Osteoblast (primary cell): ENCODE measurements at regions not wholly inside any gene's neighbourhood (a gene's known extent, or its start where the extent isn't known, plus 50 kb on each side); places are given as distances from the start of the nearest gene placed in this dataset.

Source experiments
- DNase-seq: peaks from one replicate; pipeline ENCODE4 v3.0.0; 2011; ENCODE audit warnings: low spot score, mixed read lengths; ENCODE audit not compliant: insufficient read length; ENCODE audit errors: missing footprints
- H2AFZ ChIP-seq: 2 replicates; pipeline ENCODE4 v1.6.0; 2011; ENCODE audit warnings: mild to moderate bottlenecking, low read length
- H3K27ac ChIP-seq: 2 replicates; pipeline ENCODE4 v1.5.1; 2011; ENCODE audit warnings: mild to moderate bottlenecking, low read depth, low read length, moderate library complexity
- H3K27me3 ChIP-seq: 2 replicates; pipeline ENCODE4 v1.6.0; 2012; ENCODE audit warnings: mild to moderate bottlenecking, control low read depth, inconsistent platforms, low read length, moderate library complexity; ENCODE audit not compliant: insufficient read depth
- H3K36me3 ChIP-seq: 2 replicates; pipeline ENCODE4 v1.5.1; 2011; ENCODE audit warnings: mild to moderate bottlenecking, low read length, control low read depth, moderate library complexity; ENCODE audit not compliant: insufficient read depth
- H3K4me1 ChIP-seq: 2 replicates; pipeline ENCODE4 v1.5.1; 2011; ENCODE audit warnings: mild to moderate bottlenecking, low read length, control low read depth, moderate library complexity; ENCODE audit not compliant: insufficient read depth
- H3K4me2 ChIP-seq: 2 replicates; pipeline ENCODE4 v1.6.0; 2011; ENCODE audit warnings: mild to moderate bottlenecking, low read length; ENCODE audit not compliant: insufficient read depth
- H3K4me3 ChIP-seq: fragments of 200-600 bp; sonication (generic); 3 replicates; pipeline ENCODE4 v1.5.1; 2012; ENCODE audit warnings: mild to moderate bottlenecking, low read length, inconsistent platforms; ENCODE audit not compliant: insufficient read depth
- H3K79me2 ChIP-seq: 2 replicates; pipeline ENCODE4 v1.6.0; 2012; ENCODE audit warnings: mild to moderate bottlenecking, low read length, control low read depth, inconsistent platforms; ENCODE audit not compliant: insufficient read depth
- H3K9me3 ChIP-seq: 2 replicates; pipeline ENCODE4 v1.5.1; 2011; ENCODE audit warnings: low read depth, low read length, control low read depth
- H4K20me1 ChIP-seq: 2 replicates; pipeline ENCODE4 v1.6.0; 2012; ENCODE audit warnings: mild to moderate bottlenecking, low read length, control low read depth; ENCODE audit not compliant: insufficient read depth
- TF ChIP-seq, protein P1 (sequence below): IDR thresholded peaks from 2 replicates; pipeline ENCODE4 v1.5.1; 2011; ENCODE audit warnings: mild to moderate bottlenecking, low read depth, low read length, moderate library complexity; ENCODE audit errors: extremely low read depth

DNA sequence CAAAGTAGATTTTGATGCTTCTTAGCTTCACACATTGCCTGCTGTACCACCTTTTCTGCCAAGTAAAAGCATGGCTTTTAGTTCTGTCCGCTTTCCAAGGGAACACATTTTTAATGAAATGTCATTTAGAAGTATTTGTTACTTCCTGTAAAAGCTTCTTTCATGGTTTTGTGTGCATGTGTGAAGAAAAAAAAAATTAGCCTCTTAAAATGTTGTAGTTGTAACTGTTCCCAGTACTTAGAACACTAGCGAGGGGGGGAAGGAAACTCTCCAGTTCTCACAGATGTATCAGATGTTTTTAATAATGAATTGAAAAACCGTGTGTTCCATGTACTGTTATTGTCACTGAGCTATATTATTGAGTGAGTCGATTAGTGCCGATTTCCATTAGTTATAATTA, 568.3 kb upstream of the ADGRL2 start:
- Histone ChIP-seq H3K4me3 (no peak overlapping the region), H3K79me2 (no peaks in the 10 kb centered on the region), H3K27ac (no peak overlapping the region), H3K4me2 (no peak overlapping the region), H2AFZ (no peak overlapping the region), H3K27me3 (no peaks in the 10 kb centered on the region), H4K20me1 (no peaks in the 10 kb centered on the region), H3K36me3 (no peaks in the 10 kb centered on the region), H3K9me3 (no peaks in the 10 kb centered on the region), H3K4me1 (no peaks in the 10 kb centered on the region)
- TF ChIP-seq, protein P1, sequence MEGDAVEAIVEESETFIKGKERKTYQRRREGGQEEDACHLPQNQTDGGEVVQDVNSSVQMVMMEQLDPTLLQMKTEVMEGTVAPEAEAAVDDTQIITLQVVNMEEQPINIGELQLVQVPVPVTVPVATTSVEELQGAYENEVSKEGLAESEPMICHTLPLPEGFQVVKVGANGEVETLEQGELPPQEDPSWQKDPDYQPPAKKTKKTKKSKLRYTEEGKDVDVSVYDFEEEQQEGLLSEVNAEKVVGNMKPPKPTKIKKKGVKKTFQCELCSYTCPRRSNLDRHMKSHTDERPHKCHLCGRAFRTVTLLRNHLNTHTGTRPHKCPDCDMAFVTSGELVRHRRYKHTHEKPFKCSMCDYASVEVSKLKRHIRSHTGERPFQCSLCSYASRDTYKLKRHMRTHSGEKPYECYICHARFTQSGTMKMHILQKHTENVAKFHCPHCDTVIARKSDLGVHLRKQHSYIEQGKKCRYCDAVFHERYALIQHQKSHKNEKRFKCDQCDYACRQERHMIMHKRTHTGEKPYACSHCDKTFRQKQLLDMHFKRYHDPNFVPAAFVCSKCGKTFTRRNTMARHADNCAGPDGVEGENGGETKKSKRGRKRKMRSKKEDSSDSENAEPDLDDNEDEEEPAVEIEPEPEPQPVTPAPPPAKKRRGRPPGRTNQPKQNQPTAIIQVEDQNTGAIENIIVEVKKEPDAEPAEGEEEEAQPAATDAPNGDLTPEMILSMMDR, result no peak
- no peak for DNase-seq

- Histone ChIP-seq H2AFZ (no peak overlapping the region), H3K79me2 (no peaks in the 10 kb centered on the region), H3K27ac (no peak overlapping the region), H3K9me3 (no peaks in the 10 kb centered on the region), H3K27me3 (no peaks in the 10 kb centered on the region), H3K4me3 (no peak overlapping the region), H3K4me2 (no peak overlapping the region), H3K4me1 (no peaks in the 10 kb centered on the region), H4K20me1 (no peaks in the 10 kb centered on the region), H3K36me3 (no peaks in the 10 kb centered on the region)
- TF ChIP-seq, protein P1, result no peak
- DNase-seq, result no peak
Observed at GRCh38 chr1:81231729-81232038, 569.0 kb upstream of the ADGRL2 start.

- TF ChIP-seq, protein P1, result no peak
- Histone ChIP-seq H3K27me3 (no peaks in the 10 kb centered on the region), H3K4me1 (no peaks in the 10 kb centered on the region), H3K4me2 (no peak overlapping the region), H3K79me2 (no peaks in the 10 kb centered on the region), H2AFZ (no peak overlapping the region), H3K4me3 (no peak overlapping the region), H3K9me3 (no peaks in the 10 kb centered on the region), H3K36me3 (no peaks in the 10 kb centered on the region), H4K20me1 (no peaks in the 10 kb centered on the region), H3K27ac (no peak overlapping the region)
- no peak for DNase-seq
Observed at GRCh38 chr1:81230983-81231728, 569.6 kb upstream of the ADGRL2 start.

GRCh38 chr1:81228926-81229325, 571.8 kb upstream of the ADGRL2 start:
- DNase-seq, result no peak
- no peak overlapping the region for H3K4me3 ChIP-seq
- TF ChIP-seq, protein P1, result no peak
- no peaks in the 10 kb centered on the region for H3K79me2 ChIP-seq
- H3K36me3 ChIP-seq, result no peaks in the 10 kb centered on the region
- no peaks in the 10 kb centered on the region for H3K27me3 ChIP-seq
- no peaks in the 10 kb centered on the region for H3K4me1 ChIP-seq
- H3K4me2 ChIP-seq, result no peak overlapping the region
- H3K9me3 ChIP-seq, result no peaks in the 10 kb centered on the region
- H4K20me1 ChIP-seq, result no peaks in the 10 kb centered on the region
- no peak overlapping the region for H2AFZ ChIP-seq
- no peak overlapping the region for H3K27ac ChIP-seq
